Endothelial cell of umbilical vein (primary cell): ENCODE measurements at regions not wholly inside any gene's neighbourhood (a gene's known extent, or its start where the extent isn't known, plus 50 kb on each side); places are given as distances from the start of the nearest gene placed in this dataset.

Experiments used
- BruUV-seq: library from RNA; stranded (reverse); fragments of 400-500 nt; replicated peaks from 2 replicates; lab custom pipeline; 2021; lab: Mats Ljungman, UMichigan
- CTCF ChIA-PET: fragments of 300-600, 350-600 bp; sonication (Branson Sonifier 250); formaldehyde crosslinking; loops from one replicate; lab custom pipeline; 2021; ENCODE audit warnings: antibody characterized with exemption, inconsistent platforms; lab: Charles Lee
- POLR2A ChIA-PET: fragments of 300-600, 350-600 bp; sonication (Branson Sonifier 250); formaldehyde crosslinking; loops from one replicate; lab custom pipeline; 2021; ENCODE audit warnings: antibody characterized with exemption, inconsistent platforms; lab: Charles Lee
- DNase-seq: peaks from one replicate; pipeline ENCODE4 v3.0.0-alpha.2; 2011; ENCODE audit warnings: low read depth, low spot score
- FAIRE-seq: peaks from 2 replicates; lab custom pipeline; 2011; peaks lifted over from hg19 to GRCh38; lab: Jason Lieb, UNC
- H2AFZ ChIP-seq: 2 replicates; pipeline ENCODE4 v1.6.0; 2012; ENCODE audit warnings: low read depth, low read length, control low read depth, inconsistent platforms
- H3K27ac ChIP-seq: 2 replicates; pipeline ENCODE4 v1.5.1; 2011; ENCODE audit warnings: low read depth, mild to moderate bottlenecking, control low read depth, low read length, moderate library complexity; ENCODE audit not compliant: insufficient read depth
- H3K27me3 ChIP-seq, 2 experiments: 2 replicates each; pipeline versions ENCODE4 v1.6.0 to v1.6.1; 2011; ENCODE audit warnings: low read length in 2 of 2, mixed read lengths in 1 of 2; ENCODE audit not compliant: control insufficient read depth in 2 of 2, insufficient read depth in 2 of 2
- H3K36me3 ChIP-seq, 2 experiments: 2 replicates in 1 of 2; 3 replicates in 1 of 2; pipeline ENCODE4 v1.5.1; 2011; ENCODE audit warnings: low read length in 2 of 2, mild to moderate bottlenecking in 1 of 2, moderate library complexity in 1 of 2; ENCODE audit not compliant: control insufficient read depth in 2 of 2, insufficient read depth in 2 of 2; ENCODE audit errors: extremely low read depth in 1 of 2
- H3K4me1 ChIP-seq: 3 replicates; pipeline ENCODE4 v1.5.1; 2011; ENCODE audit warnings: mild to moderate bottlenecking, low read length; ENCODE audit not compliant: control insufficient read depth, insufficient read depth; ENCODE audit errors: extremely low read depth
- H3K4me2 ChIP-seq: 2 replicates; pipeline ENCODE4 v1.6.1; 2011; ENCODE audit warnings: low read length, control low read depth, mixed read lengths; ENCODE audit not compliant: insufficient read depth
- H3K4me3 ChIP-seq, 3 experiments: fragments of 200-600 bp in 1 of 3; sonication (generic), shearing (Covaris generic) in 1 of 3; replicated peaks in 1 of 3; 2 replicates each; pipeline ENCODE4 v1.5.1; 2011 to 2016; ENCODE audit warnings: control low read depth in 3 of 3, low read length in 3 of 3, mild to moderate bottlenecking in 2 of 3, inconsistent platforms in 1 of 3, low read depth in 1 of 3, moderate library complexity in 1 of 3; ENCODE audit not compliant: insufficient read depth in 1 of 3
- H3K79me2 ChIP-seq: 2 replicates; pipeline ENCODE4 v1.6.0; 2012; ENCODE audit warnings: low read length, inconsistent platforms; ENCODE audit not compliant: control insufficient read depth, insufficient read depth
- H3K9ac ChIP-seq: replicated peaks from 2 replicates; pipeline ENCODE3; 2011; ENCODE audit warnings: low read length, control low read depth; ENCODE audit not compliant: insufficient read depth; ENCODE audit errors: extremely low read depth
- H3K9me1 ChIP-seq: replicated peaks from 3 replicates; pipeline ENCODE4 v1.6.0; 2011; ENCODE audit warnings: mild to moderate bottlenecking, low read length; ENCODE audit not compliant: control insufficient read depth, insufficient read depth; ENCODE audit errors: extremely low read depth
- H3K9me3 ChIP-seq: replicated peaks from 2 replicates; pipeline ENCODE4 v1.5.1; 2012; ENCODE audit warnings: low read length, inconsistent platforms; ENCODE audit not compliant: control insufficient read depth, insufficient read depth
- H4K20me1 ChIP-seq: replicated peaks from 2 replicates; pipeline ENCODE3; 2011; ENCODE audit warnings: mild to moderate bottlenecking, low read length; ENCODE audit not compliant: control insufficient read depth, insufficient read depth; ENCODE audit errors: extremely low read depth
- CTCF ChIP-seq, 2 donors: IDR thresholded peaks; 1 replicate in 1 of 2; 2 replicates in 1 of 2; pipeline ENCODE4 v1.5.1; 2011; ENCODE audit warnings: low read length in 2 of 2, mild to moderate bottlenecking in 2 of 2, moderate library complexity in 2 of 2, control low read depth in 1 of 2, inconsistent platforms in 1 of 2, low read depth in 1 of 2; ENCODE audit not compliant: insufficient read depth in 1 of 2; ENCODE audit errors: extremely low read depth in 1 of 2
- EZH2 ChIP-seq: IDR thresholded peaks from 2 replicates; pipeline ENCODE4 v1.6.1; 2012; ENCODE audit warnings: borderline replicate concordance, low read depth, mild to moderate bottlenecking, moderate library complexity, low read length, inconsistent platforms; ENCODE audit not compliant: severe bottlenecking
- FOS ChIP-seq: IDR thresholded peaks from 2 replicates; pipeline ENCODE4 v1.6.1; 2011; ENCODE audit warnings: mild to moderate bottlenecking, low read length, moderate library complexity, borderline replicate concordance; ENCODE audit not compliant: insufficient read depth
- GATA2 ChIP-seq: IDR thresholded peaks from 2 replicates; pipeline ENCODE4 v1.7.0; 2011; ENCODE audit warnings: low read depth, mild to moderate bottlenecking, moderate library complexity, mixed read lengths, low read length; ENCODE audit not compliant: insufficient read length, insufficient read depth
- JUN ChIP-seq: IDR thresholded peaks from 2 replicates; pipeline ENCODE4 v1.6.1; 2011; ENCODE audit warnings: borderline replicate concordance, low read depth; ENCODE audit not compliant: insufficient read length, insufficient read depth
- MAX ChIP-seq: IDR thresholded peaks from 2 replicates; pipeline ENCODE4 v1.6.1; 2011; ENCODE audit not compliant: insufficient read depth, insufficient read length
- MYC ChIP-seq: IDR thresholded peaks from one replicate; pipeline ENCODE4 v1.6.1; 2011; ENCODE audit warnings: mild to moderate bottlenecking, low read depth, low read length
- POLR2A ChIP-seq: IDR thresholded peaks from 2 replicates; pipeline ENCODE4 v1.6.1; 2012; ENCODE audit warnings: low read depth, mild to moderate bottlenecking, control low read depth, low read length
- POLR2AphosphoS5 ChIP-seq: IDR thresholded peaks from 2 replicates; pipeline ENCODE4 v1.6.1; 2012; ENCODE audit warnings: low read depth, mild to moderate bottlenecking, control low read depth, low read length, moderate library complexity; ENCODE audit not compliant: insufficient read depth
- dilution Hi-C: fragments of 300-500 bp; cut with MboI; formaldehyde crosslinking; loops from one replicate; pipeline ENCODE4 v1.15.0; 2019; ENCODE audit warnings: low sequenced_read_pairs; ENCODE audit not compliant: extremely low pct_ligation_motif_present
- intact Hi-C: fragments of 100-400 bp; cut with micrococcal nuclease; formaldehyde crosslinking; loops from one replicate; pipeline ENCODE4 v1.10.0; 2022

GRCh38 chr4:181690498-181690897, 552.7 kb upstream of the TENM3 start:
- Histone ChIP-seq H3K9ac (no peak overlapping the region), H3K4me2 (no peak overlapping the region), H3K4me1 (no peaks in the 10 kb centered on the region), H3K9me1 (no peaks in the 10 kb centered on the region), H3K9me3 (no peaks in the 10 kb centered on the region), H3K27me3 (no peaks in the 10 kb centered on the region), H4K20me1 (no peaks in the 10 kb centered on the region), H3K79me2 (no peaks in the 10 kb centered on the region), H3K27ac (no peak overlapping the region), H3K36me3 (no peaks in the 10 kb centered on the region), H2AFZ (no peak overlapping the region), H3K4me3 (no peak overlapping the region)
- no TSS peak for BruUV-seq
- dilution Hi-C loops: no loop called here
- FAIRE-seq (no peak), DNase-seq (no peak)
- ChIA-PET CTCF (no interaction called here), POLR2A (no interaction called here)
- intact Hi-C loops: no loop called here
- no peak for TF ChIP-seq MYC
- no peak for TF ChIP-seq FOS
- no peak for TF ChIP-seq GATA2
- TF ChIP-seq MAX: no peak
- TF ChIP-seq POLR2AphosphoS5: no peak
- TF ChIP-seq CTCF (IDR thresholded peaks at IDR 0.05; ENCODE audit: extremely low read depth in 1 of 2, insufficient read depth in 1 of 2, low read depth in 1 of 2, low read length in 2 of 2): no peak
- no peak for TF ChIP-seq POLR2A
- no peak for TF ChIP-seq JUN
- no peak for TF ChIP-seq EZH2
